Mucosa of stomach (tissue), 1 donor: ENCODE measurements at regions not wholly inside any gene's neighbourhood (a gene's known extent, or its start where the extent isn't known, plus 50 kb on each side); places are given as distances from the start of the nearest gene placed in this dataset.
"Not testable (repeated sequence)": the region's sequence is repeated elsewhere in the genome, so short reads cannot be mapped to it uniquely, and the experiment has no call there.

Source experiments
- H3K27me3 ChIP-seq: one replicate; pipeline ENCODE4 v1.7.0; 2013; ENCODE audit warnings: mild to moderate bottlenecking, low read length; ENCODE audit not compliant: control insufficient read depth, insufficient read depth
- H3K36me3 ChIP-seq: one replicate; pipeline ENCODE4 v1.7.0; 2013; ENCODE audit warnings: low read length; ENCODE audit not compliant: control insufficient read depth, insufficient read depth
- H3K4me1 ChIP-seq: one replicate; pipeline ENCODE4 v1.7.0; 2013; ENCODE audit warnings: mild to moderate bottlenecking, low read length; ENCODE audit not compliant: control insufficient read depth, insufficient read depth
- H3K4me3 ChIP-seq: one replicate; pipeline ENCODE4 v1.7.0; 2013; ENCODE audit warnings: low read length
- H3K9ac ChIP-seq: one replicate; pipeline ENCODE4 v1.7.0; 2013; ENCODE audit warnings: mild to moderate bottlenecking, low read length, moderate library complexity
- H3K9me3 ChIP-seq: one replicate; pipeline ENCODE4 v1.7.0; 2013; ENCODE audit warnings: mild to moderate bottlenecking, low read length, moderate library complexity; ENCODE audit not compliant: control insufficient read depth
- donor health status: Pancreatic carcinoma.

DNA sequence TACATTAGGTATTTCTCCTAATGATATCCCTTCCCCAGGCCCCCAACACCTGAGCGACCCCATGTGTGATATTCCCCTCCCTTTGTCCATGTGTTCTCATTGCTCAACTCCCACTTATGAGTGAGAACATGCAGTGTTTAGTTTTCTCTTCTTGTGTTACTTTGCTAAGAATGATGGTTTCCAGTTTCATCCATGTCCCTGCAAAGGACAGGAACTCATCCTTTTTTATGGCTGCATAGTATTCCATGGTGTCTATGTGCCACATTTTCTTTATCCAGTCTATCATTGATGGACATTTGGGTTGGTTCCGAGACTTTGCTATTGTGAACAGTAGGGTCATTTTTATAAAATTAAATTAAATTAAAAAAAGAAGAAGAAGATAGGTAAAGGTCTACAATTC, 187.3 kb upstream of the PFKP start:
- H3K4me3 ChIP-seq, H3K36me3 ChIP-seq, H3K27me3 ChIP-seq, H3K9ac ChIP-seq, H3K9me3 ChIP-seq, H3K4me1 ChIP-seq: not testable (repeated sequence)

DNA sequence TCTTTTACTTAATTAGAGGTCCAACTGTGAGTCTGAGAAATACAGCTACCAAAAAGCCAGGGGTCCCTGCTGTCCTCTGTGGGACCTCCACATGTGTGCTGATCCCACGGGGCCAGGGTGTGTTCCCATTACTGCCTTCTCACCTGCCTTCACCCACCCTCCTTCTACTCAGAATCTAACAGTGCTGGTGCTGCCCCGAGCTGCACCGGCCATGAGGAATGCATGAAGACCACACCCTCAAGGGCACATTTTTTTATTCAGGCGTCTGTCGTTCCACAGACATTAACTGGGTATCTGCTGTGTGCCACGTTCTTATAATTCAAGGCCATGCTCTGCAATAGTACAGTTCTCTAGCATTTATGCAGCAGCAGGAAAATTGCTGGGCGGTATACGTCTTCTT, 188.5 kb upstream of the PFKP start:
- Histone ChIP-seq H3K4me3 (no peak overlapping the region), H3K27me3 (no peaks in the 10 kb centered on the region), H3K9me3 (no peaks in the 10 kb centered on the region), H3K4me1 (no peaks in the 10 kb centered on the region), H3K9ac (no peak overlapping the region), H3K36me3 (no peaks in the 10 kb centered on the region)

DNA sequence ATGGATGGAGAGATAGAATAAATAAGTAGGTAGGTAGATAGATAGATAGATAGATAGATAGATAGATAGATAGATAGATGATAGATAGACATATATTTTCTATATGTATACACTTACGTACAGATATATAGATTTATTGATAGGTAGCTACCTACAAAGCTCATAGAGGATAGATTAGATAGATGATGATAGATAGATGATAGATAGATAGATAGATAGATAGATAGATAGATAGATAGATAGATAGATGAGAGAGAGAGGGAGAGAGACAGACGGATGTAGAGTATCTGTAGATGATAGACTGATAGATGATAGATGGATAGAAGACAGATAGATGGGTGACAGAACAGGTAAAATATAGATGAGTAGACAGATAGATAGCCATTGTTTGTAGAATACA, 191.3 kb upstream of the PFKP start:
- H3K4me3 ChIP-seq: no peak overlapping the region
- no peaks in the 10 kb centered on the region for H3K4me1 ChIP-seq
- H3K9me3 ChIP-seq: no peaks in the 10 kb centered on the region
- no peak overlapping the region for H3K9ac ChIP-seq
- H3K36me3 ChIP-seq: no peaks in the 10 kb centered on the region
- no peaks in the 10 kb centered on the region for H3K27me3 ChIP-seq

DNA sequence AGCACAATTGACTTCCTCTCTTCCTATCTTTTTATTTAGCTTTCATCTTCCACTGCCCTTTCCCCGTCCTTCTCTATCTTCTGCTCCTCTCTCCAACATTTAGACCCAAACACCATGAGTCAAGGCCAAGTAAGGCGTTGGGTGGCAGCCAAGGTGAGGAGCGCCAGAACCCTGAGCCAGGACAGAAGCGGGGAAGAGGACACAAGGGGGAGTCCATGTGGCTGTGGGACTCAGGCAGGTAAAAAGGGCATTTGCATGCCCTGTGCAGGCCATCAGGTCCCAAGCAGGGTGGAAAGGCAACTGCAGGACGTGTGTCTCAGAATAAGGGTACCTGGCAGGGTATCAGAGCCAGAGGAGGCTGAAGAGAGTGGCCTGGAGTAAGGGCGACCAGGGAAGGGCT, 192.4 kb upstream of the PFKP start:
- Histone ChIP-seq H3K36me3 (no peaks in the 10 kb centered on the region), H3K9ac (no peak overlapping the region), H3K9me3 (no peaks in the 10 kb centered on the region), H3K4me3 (no peak overlapping the region), H3K4me1 (no peaks in the 10 kb centered on the region), H3K27me3 (no peaks in the 10 kb centered on the region)

DNA sequence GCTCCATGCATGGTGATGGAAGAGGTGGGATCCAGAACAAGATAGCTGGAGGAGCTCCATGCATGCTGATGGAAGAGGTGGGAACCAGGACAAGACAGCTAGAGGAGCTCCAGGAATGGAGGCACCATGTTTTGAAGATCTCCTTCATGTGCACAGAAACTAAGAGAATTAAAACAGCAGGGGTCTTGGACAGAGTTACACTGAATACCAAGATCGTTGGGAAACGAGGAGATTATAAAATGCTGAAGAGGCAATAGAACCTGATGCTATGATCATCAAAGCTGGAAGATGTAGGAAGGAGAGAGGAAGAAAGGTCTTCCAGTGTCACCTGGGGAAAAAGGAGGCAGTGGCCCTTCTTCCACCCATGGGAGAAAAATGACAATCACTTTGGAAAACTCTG, 193.6 kb upstream of the PFKP start:
- H3K36me3 ChIP-seq: no peaks in the 10 kb centered on the region
- no peaks in the 10 kb centered on the region for H3K9me3 ChIP-seq
- no peaks in the 10 kb centered on the region for H3K27me3 ChIP-seq
- H3K4me3 ChIP-seq: no peak overlapping the region
- no peaks in the 10 kb centered on the region for H3K4me1 ChIP-seq
- H3K9ac ChIP-seq: no peak overlapping the region

DNA sequence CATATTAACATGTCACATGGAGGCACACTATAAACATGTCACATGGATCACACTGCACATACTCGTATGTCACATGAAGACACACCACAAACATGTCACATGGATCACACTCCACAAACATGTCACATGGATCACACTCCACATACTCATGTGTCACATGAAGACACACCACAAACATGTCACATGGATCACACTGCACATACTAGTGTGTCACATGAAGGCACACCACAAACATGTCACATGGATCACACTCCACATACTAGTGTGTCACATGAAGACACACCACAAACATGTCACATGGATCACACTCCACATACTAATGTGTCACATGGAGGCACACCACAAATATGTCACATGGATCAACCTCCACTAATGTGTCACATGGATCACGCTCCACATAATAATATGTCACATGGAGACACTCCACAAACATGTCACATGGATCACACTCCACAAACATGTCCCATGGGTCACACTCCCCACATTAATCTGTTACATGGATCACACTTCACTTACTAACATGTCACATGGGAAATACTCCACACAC, 195.6 kb upstream of the PFKP start:
- Histone ChIP-seq H3K4me1 (no peaks in the 10 kb centered on the region), H3K9me3 (no peaks in the 10 kb centered on the region), H3K9ac (no peak overlapping the region), H3K36me3 (no peaks in the 10 kb centered on the region), H3K27me3 (no peaks in the 10 kb centered on the region), H3K4me3 (no peak overlapping the region)

DNA sequence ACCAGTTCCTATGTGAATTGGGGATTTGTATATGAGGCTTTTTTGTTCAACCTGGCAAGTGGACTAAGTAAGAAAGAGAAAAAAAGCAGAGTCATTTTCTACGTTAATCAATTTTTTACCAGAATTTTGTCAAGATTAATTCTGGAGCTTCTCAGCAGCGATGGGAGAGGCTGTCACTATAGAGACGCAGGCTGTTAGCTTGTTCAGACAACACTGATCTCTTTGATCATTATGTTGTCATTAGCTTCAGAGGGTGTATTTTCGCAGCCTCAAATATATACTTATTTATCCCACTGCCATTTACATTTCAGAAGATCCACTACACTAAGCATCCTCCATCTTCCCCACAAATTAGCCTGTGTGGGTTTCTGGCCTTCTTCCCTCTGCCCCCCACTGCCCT, 196.7 kb upstream of the PFKP start:
- Histone ChIP-seq H3K4me3 (no peak overlapping the region), H3K9me3 (no peaks in the 10 kb centered on the region), H3K36me3 (no peaks in the 10 kb centered on the region), H3K4me1 (no peaks in the 10 kb centered on the region), H3K27me3 (no peaks in the 10 kb centered on the region), H3K9ac (no peak overlapping the region)

DNA sequence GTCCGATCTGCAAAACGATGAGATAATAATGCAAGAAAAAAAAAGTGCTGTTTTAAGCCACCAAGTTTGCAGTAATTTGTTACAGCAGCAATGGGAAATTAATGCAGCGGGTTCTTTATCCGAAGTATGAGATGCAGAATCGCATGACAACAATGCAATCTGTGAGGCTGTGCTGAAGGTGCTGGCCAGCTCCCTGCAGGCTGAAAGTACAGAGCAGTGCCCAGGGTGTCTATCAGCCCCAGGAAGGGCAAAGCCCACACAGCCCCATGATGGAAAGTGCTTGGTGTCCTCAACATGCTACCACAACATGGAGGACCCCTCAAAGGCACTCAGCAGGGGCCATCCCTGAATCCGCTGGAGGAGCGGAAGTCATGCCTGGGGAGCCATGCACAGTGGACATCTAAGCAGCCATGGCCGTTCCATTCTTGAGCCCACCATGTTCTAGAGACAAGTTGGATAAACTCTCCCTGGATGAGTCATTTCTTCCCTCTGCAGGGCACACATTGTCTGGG, 199.5 kb upstream of the PFKP start:
- Histone ChIP-seq H3K36me3 (no peaks in the 10 kb centered on the region), H3K4me1 (no peaks in the 10 kb centered on the region), H3K9me3 (no peaks in the 10 kb centered on the region), H3K4me3 (no peak overlapping the region), H3K9ac (no peak overlapping the region), H3K27me3 (no peaks in the 10 kb centered on the region)

DNA sequence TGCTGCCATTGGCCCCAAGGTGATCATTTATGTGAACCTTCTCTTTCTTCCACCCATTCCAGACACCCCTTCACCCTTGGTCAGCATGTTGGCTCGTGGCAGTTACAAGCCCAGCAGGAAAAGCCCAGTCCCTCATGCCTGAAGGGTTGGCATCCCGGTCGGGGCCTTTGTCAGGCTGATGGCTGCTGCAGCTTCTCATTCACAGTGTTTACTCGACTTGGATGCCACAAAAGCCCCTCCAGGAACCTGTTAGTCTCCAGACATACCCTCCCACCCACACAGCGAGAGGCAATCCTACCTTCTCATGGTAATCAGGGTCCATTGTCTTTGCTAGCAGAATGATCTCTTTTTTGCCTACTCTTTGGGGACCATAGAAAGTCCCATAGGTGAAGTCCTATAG, 200.8 kb upstream of the PFKP start:
- H3K4me1 ChIP-seq: no peaks in the 10 kb centered on the region
- H3K27me3 ChIP-seq: no peaks in the 10 kb centered on the region

DNA sequence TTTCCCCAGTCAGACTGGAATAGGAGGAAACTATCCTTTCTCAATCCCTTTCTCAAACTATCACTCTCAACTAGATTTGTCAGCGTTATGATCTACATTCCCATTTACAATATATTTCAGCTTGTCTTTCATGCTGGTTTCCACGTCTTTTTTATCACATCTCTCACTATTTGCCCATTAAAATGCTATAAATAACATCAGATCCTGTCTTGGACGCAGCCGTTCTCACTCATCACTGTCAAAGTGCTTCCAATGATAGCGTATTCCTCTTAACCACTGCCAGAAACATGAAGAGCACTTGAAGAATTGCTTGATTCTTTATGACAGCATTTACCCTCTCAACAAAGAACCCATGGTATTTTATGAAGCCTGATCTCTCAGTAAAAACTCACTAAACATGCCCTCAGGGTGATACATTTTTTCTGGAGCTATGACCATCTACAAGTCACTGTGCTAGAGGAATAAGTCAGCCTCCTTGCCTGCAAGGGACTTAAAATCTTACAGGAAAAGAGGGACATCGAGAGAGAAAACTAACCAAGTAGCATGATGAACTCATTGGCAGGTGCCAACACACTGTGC, 205.6 kb upstream of the PFKP start:
- no peak overlapping the region for H3K9ac ChIP-seq
- no peak overlapping the region for H3K4me3 ChIP-seq
- no peaks in the 10 kb centered on the region for H3K27me3 ChIP-seq
- no peaks in the 10 kb centered on the region for H3K4me1 ChIP-seq
- H3K9me3 ChIP-seq: no peaks in the 10 kb centered on the region
- H3K36me3 ChIP-seq: no peaks in the 10 kb centered on the region

More for the DNA sequence above, 200.8 kb upstream of the PFKP start:
- no peaks in the 10 kb centered on the region for H3K9me3 ChIP-seq
- H3K9ac ChIP-seq: no peak overlapping the region
- no peaks in the 10 kb centered on the region for H3K36me3 ChIP-seq
- no peak overlapping the region for H3K4me3 ChIP-seq

DNA sequence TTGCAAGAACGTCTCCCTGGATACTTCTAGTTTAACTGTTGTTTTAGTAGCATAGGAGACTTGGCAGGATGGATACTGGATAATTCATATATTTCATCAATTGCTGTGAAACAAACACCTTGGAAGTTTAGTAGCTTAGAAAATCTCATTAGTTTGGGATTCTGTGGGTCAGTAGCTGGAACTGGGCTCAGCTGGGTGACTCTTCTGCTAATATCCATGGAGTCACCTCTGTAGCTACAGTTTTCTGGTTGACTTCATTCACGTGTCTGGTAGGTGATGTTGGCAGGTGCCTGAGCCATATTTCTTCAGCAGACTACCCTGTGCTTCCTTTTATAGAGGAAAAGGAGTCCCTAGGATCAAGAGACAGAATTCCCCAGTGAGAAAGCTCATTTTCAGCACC, 208.9 kb upstream of the PFKP start:
- Histone ChIP-seq H3K9me3 (no peaks in the 10 kb centered on the region), H3K4me1 (no peaks in the 10 kb centered on the region), H3K9ac (no peak overlapping the region), H3K36me3 (no peaks in the 10 kb centered on the region), H3K27me3 (no peaks in the 10 kb centered on the region), H3K4me3 (no peak overlapping the region)

DNA sequence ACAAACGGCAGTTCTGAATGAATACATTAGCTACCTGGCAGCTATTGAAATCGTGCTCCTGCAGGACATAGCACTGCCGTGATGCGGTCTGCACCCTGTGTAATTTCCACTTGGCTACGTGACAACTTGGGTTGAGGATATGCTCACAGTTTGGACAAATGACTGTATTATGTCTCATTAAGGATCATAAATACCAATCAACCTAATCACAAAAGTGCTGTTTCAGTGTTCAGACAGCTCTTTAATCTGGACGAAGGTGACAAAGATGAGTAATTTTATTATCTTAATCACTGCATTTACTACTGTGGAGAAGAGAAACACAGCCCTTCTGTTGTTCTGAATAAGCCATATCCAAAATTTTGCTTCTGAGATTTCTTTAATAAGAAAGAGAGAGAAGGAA, 210.8 kb upstream of the PFKP start:
- H3K9ac ChIP-seq: no peak overlapping the region
- no peaks in the 10 kb centered on the region for H3K36me3 ChIP-seq
- H3K4me3 ChIP-seq: no peak overlapping the region
- no peaks in the 10 kb centered on the region for H3K4me1 ChIP-seq
- no peaks in the 10 kb centered on the region for H3K9me3 ChIP-seq
- no peaks in the 10 kb centered on the region for H3K27me3 ChIP-seq
